GM12878 (cell line): ENCODE measurements at regions not wholly inside any gene's neighbourhood (a gene's known extent, or its start where the extent isn't known, plus 50 kb on each side); places are given as distances from the start of the nearest gene placed in this dataset.

Source experiments
- ATAC-seq: fragments of 200-7000 bp; cut with Tn5 transposase; 3 replicates; pipeline ENCODE4 v1.9.1; 2020; ENCODE audit warnings: mild to moderate bottlenecking, moderate library complexity
- BruUV-seq: library from RNA; stranded (reverse); fragments of 400-500 nt; replicated peaks from 2 replicates; lab custom pipeline; 2021; lab: Mats Ljungman, UMichigan
- CTCF ChIA-PET: fragments of 300-600 bp; sonication (Branson Sonifier 250); formaldehyde crosslinking; extraction: SDS; loops from one replicate; lab custom pipeline; 2021; ENCODE audit warnings: inconsistent platforms; lab: Yijun Ruan, JAX
- POLR2A ChIA-PET: fragments of 350-600 bp; formaldehyde crosslinking; extraction: SDS; loops from one replicate; lab custom pipeline; 2021; ENCODE audit warnings: inconsistent platforms; lab: Charles Lee
- RAD21 ChIA-PET: fragments of 300-600 bp; sonication (Branson Sonifier 250); formaldehyde crosslinking; loops from one replicate; lab custom pipeline; 2023; ENCODE audit warnings: antibody characterized with exemption; ENCODE audit not compliant: unreplicated experiment; lab: Charles Lee
- SMC1A ChIA-PET: fragments of 300-600 bp; sonication (Branson Sonifier 250); formaldehyde crosslinking; loops from one replicate; lab custom pipeline; 2023; ENCODE audit not compliant: unreplicated experiment, uncharacterized antibody; lab: Charles Lee
- DNase-seq: peaks from one replicate; pipeline ENCODE4 v3.0.0-alpha.2; 2011; ENCODE audit warnings: low read depth, low spot score
- FAIRE-seq: peaks from 3 replicates; lab custom pipeline; 2011; peaks lifted over from hg19 to GRCh38; lab: Jason Lieb, UNC
- H2AFZ ChIP-seq: 2 replicates; pipeline ENCODE4 v1.6.0; 2011; ENCODE audit warnings: low read depth, low read length, control low read depth; ENCODE audit not compliant: control insufficient read depth
- H3K27ac ChIP-seq: 2 replicates; pipeline ENCODE4 v1.5.1; 2011; ENCODE audit warnings: control low read depth; ENCODE audit not compliant: control insufficient read depth, insufficient read depth
- H3K27me3 ChIP-seq, 2 experiments: replicated peaks in 1 of 2; 2 replicates each; pipeline versions ENCODE4 v1.6.0 to v1.6.1; 2011; ENCODE audit warnings: low read length in 1 of 2; ENCODE audit not compliant: control insufficient read depth in 2 of 2, insufficient read depth in 2 of 2
- H3K36me3 ChIP-seq, 2 experiments: 2 replicates each; pipeline ENCODE4 v1.5.1; 2011; ENCODE audit warnings: low read length in 1 of 2; ENCODE audit not compliant: control insufficient read depth in 2 of 2, insufficient read depth in 2 of 2
- H3K4me1 ChIP-seq: 2 replicates; pipeline ENCODE4 v1.6.1; 2011; ENCODE audit warnings: mild to moderate bottlenecking, low read length, moderate library complexity, mixed read lengths; ENCODE audit not compliant: control insufficient read depth, insufficient read depth
- H3K4me2 ChIP-seq: 2 replicates; pipeline ENCODE4 v1.6.0; 2011; ENCODE audit warnings: control low read depth; ENCODE audit not compliant: control insufficient read depth, insufficient read depth
- H3K4me3 ChIP-seq: fragments of 200-600 bp; sonication (generic); 2 replicates; pipeline ENCODE4 v1.5.1; 2016
- H3K79me2 ChIP-seq: 2 replicates; pipeline ENCODE4 v1.6.0; 2011; ENCODE audit warnings: low read length; ENCODE audit not compliant: control insufficient read depth, insufficient read depth
- H3K9ac ChIP-seq: 2 replicates; pipeline ENCODE4 v1.8.0; 2011; ENCODE audit warnings: low read length, control low read depth, mixed read lengths; ENCODE audit not compliant: control insufficient read depth, insufficient read depth
- H3K9me3 ChIP-seq: replicated peaks from 3 replicates; pipeline ENCODE4 v1.5.1; 2011; ENCODE audit warnings: mild to moderate bottlenecking, low read length; ENCODE audit not compliant: control insufficient read depth, insufficient read depth
- H4K20me1 ChIP-seq: 2 replicates; pipeline ENCODE4 v1.6.0; 2011; ENCODE audit not compliant: control insufficient read depth, insufficient read depth
- BCL11A ChIP-seq: IDR thresholded peaks from 2 replicates; pipeline ENCODE4 v1.6.1; 2011; ENCODE audit warnings: low read depth, low read length
- CHD2 ChIP-seq: IDR thresholded peaks from 2 replicates; pipeline ENCODE4 v1.6.1; 2011; ENCODE audit warnings: low read depth, low read length, improper control_type of control experiment, borderline replicate concordance
- DPF2 ChIP-seq: fragments of 450-650 bp; IDR thresholded peaks from 2 replicates; pipeline ENCODE4 v1.6.1; 2017; ENCODE audit warnings: mild to moderate bottlenecking
- EP300 ChIP-seq, 2 experiments: fragments of 150-350 bp in 1 of 2; IDR thresholded peaks; 2 replicates each; pipeline ENCODE4 v1.6.1; 2011 to 2012; ENCODE audit warnings: low read depth in 2 of 2, low read length in 2 of 2, borderline replicate concordance in 1 of 2, improper control_type of control experiment in 1 of 2, inconsistent platforms in 1 of 2; ENCODE audit not compliant: control insufficient read depth in 1 of 2
- JUNB ChIP-seq: IDR thresholded peaks from 2 replicates; pipeline ENCODE4 v1.6.1; 2016; ENCODE audit warnings: antibody characterized with exemption, mild to moderate bottlenecking
- POLR2AphosphoS5 ChIP-seq: IDR thresholded peaks from 2 replicates; pipeline ENCODE4 v1.6.1; 2011; ENCODE audit warnings: mild to moderate bottlenecking, low read length, inconsistent platforms
- SUPT20H ChIP-seq: IDR thresholded peaks from 2 replicates; pipeline ENCODE4 v1.6.1; 2011; ENCODE audit warnings: low read depth, mild to moderate bottlenecking, low read length, moderate library complexity, borderline replicate concordance; ENCODE audit not compliant: control insufficient read depth
- TCF7 ChIP-seq: IDR thresholded peaks from 2 replicates; pipeline ENCODE4 v1.6.1; 2014; ENCODE audit warnings: antibody characterized with exemption, borderline replicate concordance
- WGBS: methylation state at CpG from one replicate; pipeline ENCODE4 v1.1.6; 2016; ENCODE audit warnings: low lambda C conversion rate; ENCODE audit not compliant: insufficient replicate concordance, insufficient coverage; ENCODE audit errors: missing lambda C conversion rate; 5-methylcytosine and 5-hydroxymethylcytosine counted together
- in situ Hi-C: fragments of 300-500 bp; cut with MboI; formaldehyde crosslinking; loops from 9 replicates; pipeline ENCODE4 v1.14.3; 2018; ENCODE audit warnings: mixed read lengths
- intact Hi-C: fragments of 100-400 bp; cut with micrococcal nuclease; formaldehyde crosslinking; loops from one replicate; pipeline ENCODE4 v1.14.2; 2022; ENCODE audit not compliant: unreplicated experiment
- TF ChIP-seq, protein P1 (sequence below): fragments of 450-650 bp; formaldehyde crosslinking; IDR thresholded peaks from 2 replicates; pipeline ENCODE4 v1.5.0; 2022; ENCODE audit warnings: mild to moderate bottlenecking, missing genetic modification characterization

GRCh38 chr5:101878190-101878589 lies 417.9 kb downstream of the SLCO4C1 start (continued):
- TF ChIP-seq JUNB, result no peak
- no peak for TF ChIP-seq DPF2
- TF ChIP-seq, protein P1, sequence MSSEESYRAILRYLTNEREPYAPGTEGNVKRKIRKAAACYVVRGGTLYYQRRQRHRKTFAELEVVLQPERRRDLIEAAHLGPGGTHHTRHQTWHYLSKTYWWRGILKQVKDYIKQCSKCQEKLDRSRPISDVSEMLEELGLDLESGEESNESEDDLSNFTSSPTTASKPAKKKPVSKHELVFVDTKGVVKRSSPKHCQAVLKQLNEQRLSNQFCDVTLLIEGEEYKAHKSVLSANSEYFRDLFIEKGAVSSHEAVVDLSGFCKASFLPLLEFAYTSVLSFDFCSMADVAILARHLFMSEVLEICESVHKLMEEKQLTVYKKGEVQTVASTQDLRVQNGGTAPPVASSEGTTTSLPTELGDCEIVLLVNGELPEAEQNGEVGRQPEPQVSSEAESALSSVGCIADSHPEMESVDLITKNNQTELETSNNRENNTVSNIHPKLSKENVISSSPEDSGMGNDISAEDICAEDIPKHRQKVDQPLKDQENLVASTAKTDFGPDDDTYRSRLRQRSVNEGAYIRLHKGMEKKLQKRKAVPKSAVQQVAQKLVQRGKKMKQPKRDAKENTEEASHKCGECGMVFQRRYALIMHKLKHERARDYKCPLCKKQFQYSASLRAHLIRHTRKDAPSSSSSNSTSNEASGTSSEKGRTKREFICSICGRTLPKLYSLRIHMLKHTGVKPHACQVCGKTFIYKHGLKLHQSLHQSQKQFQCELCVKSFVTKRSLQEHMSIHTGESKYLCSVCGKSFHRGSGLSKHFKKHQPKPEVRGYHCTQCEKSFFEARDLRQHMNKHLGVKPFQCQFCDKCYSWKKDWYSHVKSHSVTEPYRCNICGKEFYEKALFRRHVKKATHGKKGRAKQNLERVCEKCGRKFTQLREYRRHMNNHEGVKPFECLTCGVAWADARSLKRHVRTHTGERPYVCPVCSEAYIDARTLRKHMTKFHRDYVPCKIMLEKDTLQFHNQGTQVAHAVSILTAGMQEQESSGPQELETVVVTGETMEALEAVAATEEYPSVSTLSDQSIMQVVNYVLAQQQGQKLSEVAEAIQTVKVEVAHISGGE (CRISPR knock-in tag), result no peak
- no peak for TF ChIP-seq POLR2AphosphoS5
- no peak for TF ChIP-seq TCF7
- no peak for TF ChIP-seq CHD2
- no peak for TF ChIP-seq BCL11A
- TF ChIP-seq EP300 (IDR thresholded peaks at IDR 0.05; ENCODE audit: borderline replicate concordance in 1 of 2, control insufficient read depth in 1 of 2, low read depth in 2 of 2, low read length in 2 of 2), result no peak

- 42% methylated on average over 1 of the region's 1 CpG for WGBS
- BruUV-seq, result no TSS peak
- Histone ChIP-seq H3K36me3 (no peaks in the 10 kb centered on the region), H3K79me2 (no peaks in the 10 kb centered on the region), H4K20me1 (no peaks in the 10 kb centered on the region), H3K9ac (no peak overlapping the region), H2AFZ (no peak overlapping the region), H3K27me3 (no peaks in the 10 kb centered on the region), H3K4me1 (no peaks in the 10 kb centered on the region), H3K4me3 (no peak overlapping the region), H3K4me2 (no peak overlapping the region), H3K27ac (no peak overlapping the region), H3K9me3 (no peaks in the 10 kb centered on the region)
- intact Hi-C loops (loop anchor here (10.0 kb wide), 1 partner anchor 1597 kb away; no protein-coding TSS in a partner anchor), in situ Hi-C loops (no loop called here)
- ATAC-seq (no peak), FAIRE-seq (no peak), DNase-seq (no peak)
- no peak for TF ChIP-seq SUPT20H
- ChIA-PET RAD21 (no interaction called here), SMC1A (no interaction called here), POLR2A (no interaction called here), CTCF (no interaction called here)
Measured at GRCh38 chr5:101877451-101877850, 418.6 kb downstream of the SLCO4C1 start.
